D721Med (cell line): ENCODE measurements at regions not wholly inside any gene's neighbourhood (a gene's known extent, or its start where the extent isn't known, plus 50 kb on each side); places are given as distances from the start of the nearest gene placed in this dataset.
"Not testable (repeated sequence)": the region's sequence is repeated elsewhere in the genome, so short reads cannot be mapped to it uniquely, and the experiment has no call there.

ENCODE experiments used
- DNase-seq: peaks from one replicate; pipeline ENCODE4 v3.0.0; 2011; ENCODE audit warnings: low spot score; ENCODE audit not compliant: insufficient read length
- FAIRE-seq: peaks from 2 replicates; lab custom pipeline; 2011; peaks lifted over from hg19 to GRCh38; lab: Jason Lieb, UNC
- TF ChIP-seq, protein P1 (sequence below): IDR thresholded peaks from 2 replicates; pipeline ENCODE4 v1.5.1; 2012; ENCODE audit warnings: mild to moderate bottlenecking, control low read depth; ENCODE audit not compliant: insufficient read depth; ENCODE audit errors: missing control alignments

DNA sequence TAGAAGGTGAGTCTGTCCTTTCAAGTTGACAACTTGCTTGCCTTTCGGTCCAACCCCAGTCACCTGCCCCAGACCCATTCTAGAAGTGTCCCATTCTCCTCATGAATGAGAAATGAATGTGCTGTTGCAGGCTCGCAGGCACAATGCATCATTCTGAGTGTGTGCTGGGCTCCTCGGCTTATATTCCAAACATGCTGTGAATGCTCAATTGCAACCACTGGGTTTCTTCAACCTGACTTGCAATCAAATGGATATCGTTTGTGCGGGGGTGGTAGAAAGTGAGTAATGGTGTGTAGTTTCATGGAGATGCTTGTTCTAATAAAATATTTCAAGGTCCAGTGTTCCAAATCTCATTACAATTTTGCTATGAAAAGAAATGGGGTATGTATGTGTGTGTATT is 256.6 kb upstream of the IL12B start:
- DNase-seq, result no peak
- FAIRE-seq, result no peak

DNA sequence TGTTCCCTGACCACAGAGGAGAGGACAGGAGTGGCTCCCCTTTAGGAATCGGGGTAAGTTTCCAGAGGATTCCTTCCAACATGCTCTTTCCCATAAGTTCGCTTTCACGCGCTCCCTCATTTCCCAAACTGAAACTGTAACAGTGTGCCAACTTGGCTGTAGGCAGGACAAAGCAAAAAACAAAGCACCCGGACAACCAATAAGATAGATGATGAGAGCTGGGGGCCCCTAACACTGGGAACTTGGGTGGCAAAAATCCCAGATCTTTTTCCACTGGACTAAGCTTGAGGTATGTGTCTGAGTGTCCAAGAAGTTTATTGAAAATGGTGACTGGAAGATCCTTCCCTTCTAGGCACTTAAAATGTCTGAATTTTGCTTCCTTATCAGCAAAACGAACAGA is 258.7 kb upstream of the IL12B start:
- TF ChIP-seq, protein P1, sequence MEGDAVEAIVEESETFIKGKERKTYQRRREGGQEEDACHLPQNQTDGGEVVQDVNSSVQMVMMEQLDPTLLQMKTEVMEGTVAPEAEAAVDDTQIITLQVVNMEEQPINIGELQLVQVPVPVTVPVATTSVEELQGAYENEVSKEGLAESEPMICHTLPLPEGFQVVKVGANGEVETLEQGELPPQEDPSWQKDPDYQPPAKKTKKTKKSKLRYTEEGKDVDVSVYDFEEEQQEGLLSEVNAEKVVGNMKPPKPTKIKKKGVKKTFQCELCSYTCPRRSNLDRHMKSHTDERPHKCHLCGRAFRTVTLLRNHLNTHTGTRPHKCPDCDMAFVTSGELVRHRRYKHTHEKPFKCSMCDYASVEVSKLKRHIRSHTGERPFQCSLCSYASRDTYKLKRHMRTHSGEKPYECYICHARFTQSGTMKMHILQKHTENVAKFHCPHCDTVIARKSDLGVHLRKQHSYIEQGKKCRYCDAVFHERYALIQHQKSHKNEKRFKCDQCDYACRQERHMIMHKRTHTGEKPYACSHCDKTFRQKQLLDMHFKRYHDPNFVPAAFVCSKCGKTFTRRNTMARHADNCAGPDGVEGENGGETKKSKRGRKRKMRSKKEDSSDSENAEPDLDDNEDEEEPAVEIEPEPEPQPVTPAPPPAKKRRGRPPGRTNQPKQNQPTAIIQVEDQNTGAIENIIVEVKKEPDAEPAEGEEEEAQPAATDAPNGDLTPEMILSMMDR, result no peak
- DNase-seq, result no peak
- FAIRE-seq, result no peak

More for the DNA sequence above, 256.6 kb upstream of the IL12B start:
- TF ChIP-seq, protein P1, result no peak

DNA sequence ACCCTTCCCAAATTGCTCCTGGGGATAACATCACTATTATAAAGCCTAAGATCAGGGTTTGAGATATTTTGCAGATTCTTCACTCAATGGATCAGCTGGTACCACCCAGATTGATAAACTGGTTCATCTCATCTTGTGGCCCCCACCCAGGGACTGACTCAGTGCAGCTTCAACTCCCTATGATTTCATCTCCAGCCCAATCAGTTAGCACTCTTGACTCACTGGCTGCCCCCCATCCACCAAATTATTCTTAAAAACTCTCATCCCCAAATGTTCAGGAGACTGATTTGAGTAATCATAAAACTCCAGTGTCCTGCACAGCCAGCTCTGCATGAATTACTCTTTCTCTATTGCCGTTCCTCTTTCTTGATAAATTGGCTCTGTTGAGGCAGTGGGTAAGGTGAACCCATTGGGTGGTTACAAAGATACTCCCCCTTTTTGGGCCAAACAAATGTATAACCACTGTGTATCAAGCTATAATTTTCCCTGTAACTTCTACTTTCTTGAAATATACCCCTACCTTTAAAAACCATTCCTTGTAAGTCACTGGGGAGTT is 263.3 kb upstream of the IL12B start:
- no peak for FAIRE-seq
- TF ChIP-seq, protein P1, result no peak

DNA sequence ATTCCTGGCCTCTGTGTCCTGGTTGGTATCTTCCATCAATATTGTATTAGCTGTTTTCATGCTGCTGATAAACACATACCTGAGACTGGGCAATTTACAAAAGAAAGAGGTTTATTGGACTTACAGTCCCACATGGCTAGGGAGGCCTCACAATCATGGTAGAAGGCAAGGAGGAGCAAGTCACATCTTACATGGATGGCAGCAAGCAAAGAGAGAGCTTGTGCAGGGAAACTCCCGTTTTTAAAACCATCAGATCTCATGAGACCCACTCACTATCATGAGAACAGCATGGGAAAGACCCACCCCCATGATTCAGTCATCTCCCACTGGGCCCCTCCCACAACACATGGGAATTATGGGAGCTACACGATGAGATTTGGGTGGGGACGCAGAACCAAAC is 265.3 kb upstream of the IL12B start:
- DNase-seq, FAIRE-seq: not testable (repeated sequence)

More for the DNA sequence above, 263.3 kb upstream of the IL12B start:
- DNase-seq, result no peak

DNA sequence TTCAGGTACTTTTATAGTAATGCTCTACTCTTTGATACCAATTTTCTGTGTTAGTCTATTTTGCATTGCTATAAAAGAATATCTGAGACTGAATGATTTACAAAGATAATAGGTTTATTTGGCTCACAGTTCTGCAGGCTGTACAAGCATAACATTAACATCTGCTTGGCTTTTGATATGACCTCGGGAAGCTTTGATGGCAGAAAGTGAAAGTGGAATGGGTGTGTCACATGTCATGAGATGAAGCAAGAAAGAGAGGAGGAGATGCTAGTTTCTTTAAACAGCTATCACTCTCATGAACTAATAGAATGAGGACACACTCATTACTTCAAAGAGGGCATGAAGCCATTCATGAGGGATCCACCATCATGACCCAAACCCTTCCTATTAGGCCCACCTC is 270.9 kb upstream of the IL12B start:
- no peak for DNase-seq
- FAIRE-seq, result no peak
- TF ChIP-seq, protein P1, result no peak

DNA sequence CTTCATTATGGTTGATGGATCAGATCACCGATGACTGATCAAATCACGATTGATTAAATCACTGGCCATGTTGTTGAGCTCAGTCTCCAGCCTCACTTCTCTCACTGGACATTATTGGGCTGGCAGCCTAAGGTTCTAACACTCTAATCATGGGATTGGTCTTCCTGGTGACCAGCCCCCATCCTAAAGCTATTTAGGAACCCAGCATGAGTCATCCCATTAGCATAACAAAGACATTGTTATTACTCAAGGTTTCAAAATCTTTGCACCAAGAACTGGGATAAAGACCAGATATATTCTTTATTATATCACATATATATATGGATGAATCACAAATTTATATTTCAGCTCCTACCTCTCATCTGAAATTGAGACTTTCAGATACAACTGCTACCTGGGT is 272.1 kb upstream of the IL12B start:
- DNase-seq, result no peak
- no peak for FAIRE-seq

DNA sequence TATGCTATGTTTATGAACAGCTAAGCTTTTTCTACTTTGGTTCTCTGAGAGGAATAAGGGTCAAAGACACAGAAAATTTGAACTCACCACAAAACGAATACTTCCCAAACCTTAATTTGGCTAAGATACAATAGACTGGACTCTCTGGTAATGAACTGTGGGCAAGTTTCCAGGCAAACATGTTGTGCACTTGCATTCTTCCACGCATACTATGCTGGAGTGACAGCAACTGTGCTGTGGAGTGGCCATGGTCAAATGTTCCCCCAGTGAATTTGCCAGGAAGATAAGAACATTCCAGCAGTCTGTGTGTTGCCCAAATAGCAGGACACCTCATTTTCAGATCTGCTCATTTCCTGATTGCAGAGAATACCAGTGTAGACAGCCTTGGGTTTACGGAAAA is 275.3 kb upstream of the IL12B start:
- no peak for DNase-seq
- no peak for FAIRE-seq
- TF ChIP-seq, protein P1, result no peak

More for the DNA sequence above, 272.1 kb upstream of the IL12B start:
- TF ChIP-seq, protein P1, result no peak

DNA sequence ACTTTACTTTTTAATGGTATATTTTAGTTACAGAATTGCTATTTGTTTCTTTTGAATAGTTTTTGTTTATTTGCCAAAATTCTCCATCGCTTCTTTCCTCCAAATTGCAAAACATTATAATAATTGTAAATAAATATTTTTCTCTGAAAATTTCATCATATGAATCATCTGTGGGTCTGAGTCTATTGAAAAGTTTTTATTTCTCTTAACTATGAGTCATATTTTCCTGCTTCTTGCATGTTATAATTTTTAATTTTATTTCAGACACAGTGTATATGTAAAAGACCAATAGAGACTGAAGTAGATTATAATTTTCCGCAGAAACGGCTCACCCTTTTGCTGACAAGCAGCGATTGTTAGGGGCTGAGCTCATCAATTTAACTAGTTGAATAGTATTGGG is 279.1 kb upstream of the IL12B start:
- DNase-seq (no peak), FAIRE-seq (no peak)
- TF ChIP-seq, protein P1, result no peak
